ENCODE measurements at regions not wholly inside any gene's neighbourhood (a gene's known extent, or its start where the extent isn't known, plus 50 kb on each side); places are given as distances from the start of the nearest gene placed in this dataset.
A peak's percentile ranks its signal among the peaks of the same experiment; 100 is the strongest.

GRCh38 chr7:17136126-17136525 lies 162.3 kb upstream of the AHR start:
- CTCF ChIA-PET = no interaction called here
- Histone ChIP-seq H3K27me3 (ENCODE audit: control insufficient read depth, insufficient read depth, low read length) (no peaks in the 10 kb centered on the region), H3K4me3 (ENCODE audit: low read depth, low read length) (no peak overlapping the region), H3K36me3 (ENCODE audit: control insufficient read depth, insufficient read depth, low read length) (no peaks in the 10 kb centered on the region)
- no peak for TF ChIP-seq CTCF (IDR thresholded peaks at IDR 0.05; ENCODE audit: insufficient read depth, low read depth, low read length)
- DNase-seq (ENCODE audit: low read depth) = no peak
- POLR2A ChIA-PET = no interaction called here

DNA sequence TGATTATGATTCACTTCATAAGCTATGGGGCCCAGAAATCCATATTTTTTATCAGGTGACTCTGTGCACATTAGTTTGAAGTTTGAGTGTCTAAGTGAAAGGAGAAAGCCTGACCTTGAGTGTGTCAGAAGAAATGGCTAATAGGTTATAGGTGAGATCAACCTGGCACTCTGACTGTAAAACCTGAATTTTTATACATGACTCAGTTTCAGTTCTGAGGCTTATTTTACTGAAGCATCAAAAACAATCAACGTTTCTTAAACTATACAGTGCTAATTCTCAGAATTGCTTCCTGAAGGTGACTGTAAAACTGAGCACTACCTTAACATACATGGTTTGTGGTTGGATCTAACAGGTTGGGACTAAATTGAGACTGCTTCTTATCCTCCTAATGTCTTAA lies 159.4 kb upstream of the AHR start:
- Histone ChIP-seq H3K27me3 (ENCODE audit: control insufficient read depth, insufficient read depth, low read length) (no peaks in the 10 kb centered on the region), H3K36me3 (ENCODE audit: control insufficient read depth, insufficient read depth, low read length) (no peaks in the 10 kb centered on the region), H3K4me3 (ENCODE audit: low read depth, low read length) (no peak overlapping the region)
- no peak for TF ChIP-seq CTCF (IDR thresholded peaks at IDR 0.05; ENCODE audit: insufficient read depth, low read depth, low read length)
- CTCF ChIA-PET = interaction anchor here (0.8 kb wide), 1 partner anchor 175 kb away, joined by 3 read pairs; no protein-coding TSS in a partner anchor
- POLR2A ChIA-PET = no interaction called here
- DNase-seq (ENCODE audit: low read depth) = no peak

GRCh38 chr7:17140406-17140805 lies 158.0 kb upstream of the AHR start:
- Histone ChIP-seq H3K27me3 (ENCODE audit: control insufficient read depth, insufficient read depth, low read length) (no peaks in the 10 kb centered on the region), H3K36me3 (ENCODE audit: control insufficient read depth, insufficient read depth, low read length) (no peaks in the 10 kb centered on the region), H3K4me3 (ENCODE audit: low read depth, low read length) (no peak overlapping the region)
- TF ChIP-seq CTCF (IDR thresholded peaks at IDR 0.05; ENCODE audit: insufficient read depth, low read depth, low read length) = no peak
- no peak for DNase-seq (ENCODE audit: low read depth)
- ChIA-PET POLR2A (no interaction called here), CTCF (interaction anchor here (0.9 to 1.0 kb wide), 2 partner anchors 10 to 35 kb away, joined by 3 to 4 read pairs; no protein-coding TSS in a partner anchor)

GRCh38 chr7:17142831-17143541 lies 155.5 kb upstream of the AHR start:
- POLR2A ChIA-PET = no interaction called here

DNA sequence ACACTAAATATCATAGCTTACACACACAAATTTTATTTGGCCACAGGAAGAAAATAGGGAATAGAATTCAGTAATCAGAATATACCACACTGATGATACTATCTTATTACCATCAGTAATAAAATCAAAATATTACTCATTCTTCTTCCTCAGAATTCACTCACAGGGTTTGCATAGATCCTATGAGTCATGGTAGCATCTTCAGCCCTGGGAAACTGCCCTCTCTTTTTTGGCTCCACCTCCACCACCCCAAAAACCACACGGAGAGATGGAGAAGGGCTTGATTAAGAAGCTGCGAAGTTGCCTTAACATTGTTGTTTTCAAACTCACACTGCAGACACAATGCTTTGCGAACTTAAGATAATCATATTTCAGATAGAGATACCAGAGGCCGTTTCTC lies 154.1 kb upstream of the AHR start:
- no peak overlapping the region for H3K4me3 ChIP-seq (ENCODE audit: low read depth, low read length)
- peak; percentile 26 for DNase-seq (ENCODE audit: low read depth)
- H3K36me3 ChIP-seq (ENCODE audit: control insufficient read depth, insufficient read depth, low read length) = no peaks in the 10 kb centered on the region
- CTCF ChIA-PET = interaction anchor here (0.8 to 1.4 kb wide), 4 partner anchors 9 to 786 kb away, joined by 3 to 4 read pairs (median 3); no protein-coding TSS in a partner anchor
- TF ChIP-seq CTCF (IDR thresholded peaks at IDR 0.05; ENCODE audit: insufficient read depth, low read depth, low read length) = no peak
- POLR2A ChIA-PET = no interaction called here
- no peaks in the 10 kb centered on the region for H3K27me3 ChIP-seq (ENCODE audit: control insufficient read depth, insufficient read depth, low read length)

More at GRCh38 chr7:17142831-17143541, 155.5 kb upstream of the AHR start:
- CTCF ChIA-PET = interaction anchor here (1.0 kb wide), 1 partner anchor 11 kb away, joined by 3 read pairs; no protein-coding TSS in a partner anchor
- no peak for DNase-seq (ENCODE audit: low read depth)
- H3K4me3 ChIP-seq (ENCODE audit: low read depth, low read length) = no peak overlapping the region
- no peaks in the 10 kb centered on the region for H3K27me3 ChIP-seq (ENCODE audit: control insufficient read depth, insufficient read depth, low read length)
- no peaks in the 10 kb centered on the region for H3K36me3 ChIP-seq (ENCODE audit: control insufficient read depth, insufficient read depth, low read length)
- no peak for TF ChIP-seq CTCF (IDR thresholded peaks at IDR 0.05; ENCODE audit: insufficient read depth, low read depth, low read length)
